NCI-H774 (cell line): ENCODE measurements at regions not wholly inside any gene's neighbourhood (a gene's known extent, or its start where the extent isn't known, plus 50 kb on each side); places are given as distances from the start of the nearest gene placed in this dataset.

Experiments
- DNase-seq: peaks from one replicate; lab custom pipeline; 2025; lab: John Stamatoyannopoulos, UW

- no peak for DNase-seq
Measured at GRCh38 chr13:73748404-73748803, 385.8 kb downstream of the KLF12 start.

GRCh38 chr13:73745190-73745589 is 389.0 kb downstream of the KLF12 start:
- no peak for DNase-seq

GRCh38 chr13:73742982-73743381 is 391.2 kb downstream of the KLF12 start:
- DNase-seq = no peak

GRCh38 chr13:73741742-73742141 is 392.5 kb downstream of the KLF12 start:
- DNase-seq = no peak

- DNase-seq = no peak
Measured at GRCh38 chr13:73741111-73741510, 393.1 kb downstream of the KLF12 start.

- DNase-seq = no peak
Measured at GRCh38 chr13:73740666-73741065, 393.5 kb downstream of the KLF12 start.

GRCh38 chr13:73739394-73739793 is 394.8 kb downstream of the KLF12 start:
- no peak for DNase-seq

- DNase-seq = no peak
Measured at GRCh38 chr13:73738626-73739025, 395.6 kb downstream of the KLF12 start.

- no peak for DNase-seq
Measured at GRCh38 chr13:73737214-73737613, 397.0 kb downstream of the KLF12 start.

GRCh38 chr13:73733706-73734105 is 400.5 kb downstream of the KLF12 start:
- no peak for DNase-seq

- no peak for DNase-seq
Measured at GRCh38 chr13:73732350-73732749, 401.9 kb downstream of the KLF12 start.

- DNase-seq = no peak
Measured at GRCh38 chr13:73731564-73731963, 402.6 kb downstream of the KLF12 start.

- DNase-seq = no peak
Measured at GRCh38 chr13:73730014-73730413, 404.2 kb downstream of the KLF12 start.

- DNase-seq = no peak
Measured at GRCh38 chr13:73729046-73729445, 405.2 kb downstream of the KLF12 start.

GRCh38 chr13:73722120-73722519 is 412.1 kb downstream of the KLF12 start:
- no peak for DNase-seq

GRCh38 chr13:73721571-73721970 is 412.6 kb downstream of the KLF12 start:
- no peak for DNase-seq

- no peak for DNase-seq
Measured at GRCh38 chr13:73720216-73720840, 413.9 kb downstream of the KLF12 start.

- DNase-seq = no peak
Measured at GRCh38 chr13:73718246-73718645, 416.0 kb downstream of the KLF12 start.

GRCh38 chr13:73717632-73718031 is 416.6 kb downstream of the KLF12 start:
- DNase-seq = no peak

GRCh38 chr13:73715911-73716510 is 418.2 kb downstream of the KLF12 start:
- DNase-seq = no peak

- no peak for DNase-seq
Measured at GRCh38 chr13:73715114-73715910, 418.9 kb downstream of the KLF12 start.

GRCh38 chr13:73714522-73714921 is 419.7 kb downstream of the KLF12 start:
- no peak for DNase-seq

GRCh38 chr13:73708393-73708985 is 425.7 kb downstream of the KLF12 start:
- peak; percentile 24 for DNase-seq
